ENCODE measurements at regions not wholly inside any gene's neighbourhood (a gene's known extent, or its start where the extent isn't known, plus 50 kb on each side); places are given as distances from the start of the nearest gene placed in this dataset.

GRCh38 chr4:101458914-101459313 is 111.6 kb upstream of the PPP3CA start:
- TF ChIP-seq SIN3A (IDR thresholded peaks at IDR 0.05; ENCODE audit: borderline replicate concordance, insufficient read depth, low read depth, low read length) (no peak), TCF7L2 (IDR thresholded peaks at IDR 0.05; ENCODE audit: low read depth, low read length) (no peak), POLR2AphosphoS5 (IDR thresholded peaks at IDR 0.05; ENCODE audit: low read depth, low read length) (no peak), CTCF (IDR thresholded peaks at IDR 0.05) (no peak)
- TF ChIP-seq, protein P1, sequence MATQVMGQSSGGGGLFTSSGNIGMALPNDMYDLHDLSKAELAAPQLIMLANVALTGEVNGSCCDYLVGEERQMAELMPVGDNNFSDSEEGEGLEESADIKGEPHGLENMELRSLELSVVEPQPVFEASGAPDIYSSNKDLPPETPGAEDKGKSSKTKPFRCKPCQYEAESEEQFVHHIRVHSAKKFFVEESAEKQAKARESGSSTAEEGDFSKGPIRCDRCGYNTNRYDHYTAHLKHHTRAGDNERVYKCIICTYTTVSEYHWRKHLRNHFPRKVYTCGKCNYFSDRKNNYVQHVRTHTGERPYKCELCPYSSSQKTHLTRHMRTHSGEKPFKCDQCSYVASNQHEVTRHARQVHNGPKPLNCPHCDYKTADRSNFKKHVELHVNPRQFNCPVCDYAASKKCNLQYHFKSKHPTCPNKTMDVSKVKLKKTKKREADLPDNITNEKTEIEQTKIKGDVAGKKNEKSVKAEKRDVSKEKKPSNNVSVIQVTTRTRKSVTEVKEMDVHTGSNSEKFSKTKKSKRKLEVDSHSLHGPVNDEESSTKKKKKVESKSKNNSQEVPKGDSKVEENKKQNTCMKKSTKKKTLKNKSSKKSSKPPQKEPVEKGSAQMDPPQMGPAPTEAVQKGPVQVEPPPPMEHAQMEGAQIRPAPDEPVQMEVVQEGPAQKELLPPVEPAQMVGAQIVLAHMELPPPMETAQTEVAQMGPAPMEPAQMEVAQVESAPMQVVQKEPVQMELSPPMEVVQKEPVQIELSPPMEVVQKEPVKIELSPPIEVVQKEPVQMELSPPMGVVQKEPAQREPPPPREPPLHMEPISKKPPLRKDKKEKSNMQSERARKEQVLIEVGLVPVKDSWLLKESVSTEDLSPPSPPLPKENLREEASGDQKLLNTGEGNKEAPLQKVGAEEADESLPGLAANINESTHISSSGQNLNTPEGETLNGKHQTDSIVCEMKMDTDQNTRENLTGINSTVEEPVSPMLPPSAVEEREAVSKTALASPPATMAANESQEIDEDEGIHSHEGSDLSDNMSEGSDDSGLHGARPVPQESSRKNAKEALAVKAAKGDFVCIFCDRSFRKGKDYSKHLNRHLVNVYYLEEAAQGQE (IDR thresholded peaks at IDR 0.05; ENCODE audit: insufficient read depth in 1 of 2, low read depth in 2 of 2, low read length in 1 of 2), result no peak
- no peaks in the 10 kb centered on the region for H3K4me1 ChIP-seq (ENCODE audit: control insufficient read depth, insufficient read depth, low read length)
- H3K27ac ChIP-seq (ENCODE audit: low read length), result no peak overlapping the region
- DNase-seq (ENCODE audit: low read depth, low spot score) (no peak), ATAC-seq (no peak)
- no peak overlapping the region for H3K4me3 ChIP-seq (ENCODE audit: low read depth in 2 of 2, low read length in 2 of 2)
- in situ Hi-C loops (cut with HindIII; ENCODE audit: low pct_unique_long_range_greater_than_20kb, low sequenced_read_pairs) (no loop called here), intact Hi-C loops (cut with micrococcal nuclease; ENCODE audit: unreplicated experiment) (no loop called here)
- H3K36me3 ChIP-seq (ENCODE audit: control insufficient read depth, insufficient read depth, low read length), result no peaks in the 10 kb centered on the region
- ChIA-PET CTCF (no interaction called here), POLR2A (no interaction called here)
- no peaks in the 10 kb centered on the region for H3K9me3 ChIP-seq (ENCODE audit: control insufficient read depth, insufficient read depth, low read depth, low read length)
- no peaks in the 10 kb centered on the region for H3K27me3 ChIP-seq (ENCODE audit: control insufficient read depth, insufficient read depth, low read length)
- BruUV-seq (replicated peaks), result no TSS peak

GRCh38 chr4:101458473-101458872 is 111.1 kb upstream of the PPP3CA start:
- no peak overlapping the region for H3K4me3 ChIP-seq (ENCODE audit: low read depth in 2 of 2, low read length in 2 of 2)
- BruUV-seq (replicated peaks), result no TSS peak
- H3K36me3 ChIP-seq (ENCODE audit: control insufficient read depth, insufficient read depth, low read length), result no peaks in the 10 kb centered on the region
- ATAC-seq (no peak), DNase-seq (ENCODE audit: low read depth, low spot score) (no peak)
- H3K27ac ChIP-seq (ENCODE audit: low read length), result no peak overlapping the region
- CTCF ChIA-PET, result no interaction called here
- in situ Hi-C loops (cut with HindIII; ENCODE audit: low pct_unique_long_range_greater_than_20kb, low sequenced_read_pairs), result no loop called here
- intact Hi-C loops (cut with micrococcal nuclease; ENCODE audit: unreplicated experiment), result no loop called here
- no peaks in the 10 kb centered on the region for H3K27me3 ChIP-seq (ENCODE audit: control insufficient read depth, insufficient read depth, low read length)
- POLR2A ChIA-PET, result no interaction called here
- TF ChIP-seq TCF7L2 (IDR thresholded peaks at IDR 0.05; ENCODE audit: low read depth, low read length) (no peak), POLR2AphosphoS5 (IDR thresholded peaks at IDR 0.05; ENCODE audit: low read depth, low read length) (no peak), SIN3A (IDR thresholded peaks at IDR 0.05; ENCODE audit: borderline replicate concordance, insufficient read depth, low read depth, low read length) (no peak), CTCF (IDR thresholded peaks at IDR 0.05) (no peak)
- TF ChIP-seq, protein P1 (IDR thresholded peaks at IDR 0.05; ENCODE audit: insufficient read depth in 1 of 2, low read depth in 2 of 2, low read length in 1 of 2), result no peak
- no peaks in the 10 kb centered on the region for H3K9me3 ChIP-seq (ENCODE audit: control insufficient read depth, insufficient read depth, low read depth, low read length)
- H3K4me1 ChIP-seq (ENCODE audit: control insufficient read depth, insufficient read depth, low read length), result no peaks in the 10 kb centered on the region
